Kidney tubule cell (primary cell): ENCODE measurements at regions not wholly inside any gene's neighbourhood (a gene's known extent, or its start where the extent isn't known, plus 50 kb on each side); places are given as distances from the start of the nearest gene placed in this dataset.

ENCODE experiments used
- DNase-seq: peaks from one replicate; pipeline ENCODE4 v3.0.0-alpha.2; 2018; ENCODE audit warnings: low spot score

GRCh38 chr14:22337938-22338337 is 251.1 kb downstream of the DAD1 start:
- DNase-seq = no peak

- DNase-seq = no peak
Measured at GRCh38 chr14:22337521-22337920, 251.5 kb downstream of the DAD1 start.

- DNase-seq = no peak
Measured at GRCh38 chr14:22336031-22336430, 253.0 kb downstream of the DAD1 start.

DNA sequence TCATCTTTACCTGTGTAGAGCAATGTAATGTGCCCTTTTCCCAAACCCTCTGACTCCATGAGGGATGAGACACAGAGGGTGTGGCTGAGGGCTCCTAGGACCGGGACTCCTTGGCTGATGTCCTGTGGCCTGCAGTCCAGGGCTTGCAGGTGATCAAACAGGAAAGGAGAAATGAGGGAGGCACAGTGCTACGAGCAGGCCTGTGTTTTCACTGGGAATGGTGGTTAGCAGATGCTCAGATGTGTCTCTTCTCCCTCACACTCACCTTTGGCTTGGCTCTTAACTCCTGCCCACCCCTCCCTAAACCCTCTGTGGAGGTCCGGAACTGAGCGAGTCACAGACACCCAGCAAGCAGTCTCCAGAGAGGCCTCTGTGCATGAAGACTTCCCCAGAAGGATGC is 254.4 kb downstream of the DAD1 start:
- no peak for DNase-seq

DNA sequence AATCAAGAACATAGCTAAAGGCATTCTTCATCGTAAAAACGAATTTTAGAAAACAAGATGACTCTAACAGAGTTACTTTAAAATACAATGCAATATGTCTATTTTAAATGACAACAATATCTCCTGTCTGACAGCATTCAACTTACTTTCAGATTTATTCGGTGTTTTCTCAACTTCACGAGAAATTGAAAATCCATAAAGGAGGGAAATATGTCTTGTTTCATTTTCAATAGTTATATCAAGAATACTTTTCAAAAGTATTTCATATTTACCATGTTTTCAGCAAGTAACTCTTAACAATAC is 254.8 kb downstream of the DAD1 start:
- DNase-seq = no peak

GRCh38 chr14:22333422-22334274 is 255.4 kb downstream of the DAD1 start:
- peak; percentile 83 for DNase-seq

DNA sequence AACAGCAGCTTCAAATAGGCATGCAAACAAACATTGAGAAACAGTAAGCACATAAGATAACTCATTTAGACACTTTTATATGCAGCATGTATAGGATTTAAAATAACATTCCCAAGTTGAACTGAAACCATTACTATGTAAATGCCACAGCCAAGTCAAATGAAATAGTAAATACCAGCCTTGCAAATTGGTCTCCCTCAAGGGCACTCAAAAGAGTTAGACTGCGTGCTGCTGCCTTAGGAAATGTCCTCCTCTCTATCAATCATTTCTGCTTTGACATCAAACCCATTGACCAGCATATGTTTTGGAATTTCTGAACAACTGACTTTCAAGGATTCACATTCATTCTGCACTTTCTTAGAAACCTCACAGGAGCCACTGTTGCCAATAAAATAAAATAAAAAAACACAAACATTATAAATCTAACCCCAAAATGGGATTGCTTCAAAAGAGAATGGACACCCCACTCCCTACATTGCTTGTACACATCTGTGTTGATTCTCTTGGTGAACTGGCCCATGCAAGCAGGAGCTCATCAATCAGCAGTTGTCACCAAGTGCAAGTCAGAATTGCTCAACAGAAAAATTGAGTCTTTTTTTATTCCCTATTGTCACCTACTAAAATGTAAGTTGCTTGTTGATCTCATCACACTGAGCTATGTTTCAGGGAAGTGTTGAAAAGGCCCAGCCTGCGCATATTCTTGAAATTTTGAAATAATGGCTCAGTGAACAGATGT is 256.2 kb downstream of the DAD1 start:
- DNase-seq = no peak

DNA sequence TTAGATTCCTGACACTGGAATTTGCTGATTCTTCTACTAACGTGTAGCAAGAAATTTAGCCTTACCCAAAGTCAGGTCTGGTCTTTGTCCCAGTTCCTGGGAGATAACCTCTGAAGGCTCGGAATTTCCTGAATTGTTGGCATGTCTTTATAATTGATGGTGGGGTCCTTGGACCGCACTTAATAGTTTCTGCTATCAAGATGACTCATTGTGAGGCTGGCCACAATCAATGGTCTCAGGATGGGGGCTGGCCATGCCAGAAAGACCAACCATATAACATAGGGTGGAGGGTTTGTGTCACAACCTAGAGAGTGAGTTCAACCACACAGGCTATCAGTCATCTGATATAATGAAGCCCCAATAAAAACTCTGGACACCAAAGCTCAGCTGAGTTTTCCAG is 259.7 kb downstream of the DAD1 start:
- DNase-seq = no peak

DNA sequence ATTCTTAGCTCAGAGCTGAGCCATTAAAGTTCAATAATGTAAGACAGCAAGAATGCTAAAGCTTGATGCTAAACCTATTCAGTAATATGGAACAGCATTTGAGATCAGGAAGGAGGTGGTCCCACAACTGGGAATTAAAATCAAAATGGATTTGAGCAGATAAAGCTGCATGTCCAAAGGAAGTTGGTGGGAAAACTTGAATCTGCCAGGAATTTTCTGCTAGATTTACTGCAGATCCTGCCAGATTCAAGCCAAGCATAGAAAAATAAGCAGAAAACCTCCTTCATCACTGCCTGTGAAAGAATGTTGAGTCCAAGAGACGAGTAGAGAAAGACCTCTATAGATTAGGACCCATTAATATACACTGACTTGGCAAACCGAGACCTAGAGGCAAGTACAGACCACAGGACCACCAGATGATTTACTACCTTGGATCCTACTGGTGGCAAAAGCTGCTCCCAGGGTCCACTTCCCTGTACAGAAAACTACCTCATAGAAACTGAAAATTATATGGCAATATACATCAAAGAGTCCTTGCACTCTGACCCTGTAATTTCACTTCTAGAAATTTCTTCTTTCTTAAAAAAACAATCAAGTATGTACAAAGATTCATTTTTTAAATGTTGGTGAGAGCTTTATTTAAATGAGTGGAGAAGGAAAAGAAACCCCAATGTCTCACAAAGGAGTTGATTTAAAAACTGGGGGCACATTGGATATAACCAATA is 263.2 kb downstream of the DAD1 start:
- no peak for DNase-seq

GRCh38 chr14:22320362-22320750 is 268.7 kb downstream of the DAD1 start:
- no peak for DNase-seq

DNA sequence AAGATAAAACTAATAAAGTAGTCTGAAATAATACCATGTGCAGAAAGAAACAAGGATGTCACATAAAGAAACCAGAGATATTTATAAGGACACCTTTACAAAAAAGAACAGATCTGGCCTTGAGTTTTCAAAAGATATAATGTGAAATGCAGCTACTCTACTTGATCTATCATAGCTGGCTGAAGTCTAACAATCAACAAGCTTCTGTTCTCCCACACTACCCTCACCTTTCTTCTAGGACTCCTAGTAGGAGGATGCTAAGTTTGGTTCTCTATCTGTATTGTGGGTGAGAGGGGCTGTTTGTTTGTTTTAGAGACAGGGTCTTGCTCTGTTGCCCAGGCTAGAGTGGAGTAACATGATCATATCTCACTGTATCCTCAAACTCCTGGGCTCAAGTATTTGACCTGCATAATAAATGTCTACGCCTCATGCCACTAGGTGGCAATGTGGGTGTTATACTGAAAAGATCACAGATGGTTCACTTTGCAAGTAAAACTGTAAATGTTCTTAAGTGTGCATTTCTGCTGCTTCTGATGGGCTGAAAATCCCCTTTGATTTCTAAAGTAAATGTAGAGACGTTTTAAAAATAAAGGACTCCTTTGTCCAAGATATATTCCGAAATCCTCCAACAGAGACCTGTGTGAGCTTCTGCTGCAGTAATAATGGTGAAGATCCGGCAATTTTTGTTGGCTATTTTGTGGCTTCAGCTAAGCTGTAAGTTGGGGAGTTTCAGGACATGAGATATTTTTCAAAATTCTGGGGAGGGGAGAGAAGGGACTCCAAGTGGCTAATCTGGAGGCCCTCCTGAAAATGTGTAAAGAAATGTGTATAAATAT is 269.3 kb downstream of the DAD1 start:
- DNase-seq = peak; percentile 59

- no peak for DNase-seq
Measured at GRCh38 chr14:22318951-22319350, 270.1 kb downstream of the DAD1 start.

DNA sequence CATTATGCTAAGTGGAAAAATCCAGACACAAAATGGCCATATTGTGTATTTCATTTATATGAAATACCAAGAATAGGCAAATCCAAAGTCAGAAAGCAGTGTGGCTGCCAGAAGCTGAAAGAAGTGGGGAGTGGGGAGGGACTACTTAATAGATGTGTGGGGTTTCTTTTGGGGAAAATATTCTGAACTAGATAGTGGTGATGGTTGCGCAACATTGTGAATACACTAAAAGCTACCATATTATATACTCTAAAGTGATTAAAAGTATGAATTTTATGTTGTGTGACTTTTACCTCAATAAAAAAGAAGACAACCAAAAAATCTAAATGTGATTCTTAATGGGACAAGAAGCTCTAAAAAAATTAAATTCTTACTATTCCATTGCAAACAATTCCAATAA is 272.6 kb downstream of the DAD1 start:
- DNase-seq = no peak

- DNase-seq = no peak
Measured at GRCh38 chr14:22315336-22315735, 273.7 kb downstream of the DAD1 start.

DNA sequence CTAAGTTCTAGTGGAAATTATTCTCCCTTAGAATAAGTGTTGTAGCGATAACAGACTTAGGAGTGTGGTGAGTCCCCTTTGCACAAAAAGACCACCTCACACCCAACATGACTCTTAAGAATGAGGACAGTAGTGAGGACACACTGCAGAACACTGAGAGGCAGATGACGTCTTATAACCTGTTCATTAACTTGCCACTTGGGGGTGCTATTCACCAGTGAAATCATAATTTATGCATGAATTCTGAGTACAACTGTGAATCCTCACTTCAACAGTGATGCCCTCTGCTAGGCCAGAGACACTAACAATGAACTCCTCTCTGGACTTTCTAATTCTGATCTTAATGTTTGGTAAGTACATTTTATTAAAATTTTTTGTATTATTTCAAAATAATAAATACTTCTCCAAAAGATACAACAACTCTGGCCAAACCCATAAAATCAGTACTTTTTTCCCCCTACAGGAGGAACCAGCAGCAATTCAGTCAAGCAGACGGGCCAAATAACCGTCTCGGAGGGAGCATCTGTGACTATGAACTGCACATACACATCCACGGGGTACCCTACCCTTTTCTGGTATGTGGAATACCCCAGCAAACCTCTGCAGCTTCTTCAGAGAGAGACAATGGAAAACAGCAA is 274.7 kb downstream of the DAD1 start:
- peak; percentile 66 for DNase-seq

DNA sequence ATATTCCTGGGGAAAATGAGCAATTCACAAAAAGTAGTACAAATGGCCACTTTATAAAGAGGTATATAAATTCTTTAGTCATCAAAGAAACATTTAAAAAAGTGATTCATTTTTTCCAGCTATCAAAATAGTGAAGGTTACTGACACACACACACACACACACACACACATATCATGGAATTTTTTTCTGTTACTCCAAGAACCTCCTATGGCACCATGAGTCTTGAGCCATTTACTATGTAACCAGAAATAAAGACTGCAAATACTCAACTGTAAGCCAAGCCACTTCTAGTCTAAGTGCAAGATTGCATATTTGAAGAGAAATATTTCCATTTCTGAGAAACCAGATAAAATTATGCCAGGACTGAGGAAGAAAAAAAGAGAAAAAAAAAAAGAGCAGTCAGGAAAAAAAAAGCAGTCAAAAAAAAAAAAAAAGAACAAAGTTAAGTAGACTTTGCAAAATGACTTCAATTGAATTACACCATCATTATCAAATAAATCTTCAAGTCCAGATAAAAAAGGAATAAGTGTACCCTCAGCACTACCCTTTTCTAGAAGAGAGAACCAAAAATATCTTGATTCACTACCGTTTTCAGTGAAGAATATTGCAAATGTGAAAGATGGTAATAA is 275.7 kb downstream of the DAD1 start:
- DNase-seq = peak; percentile 9

DNA sequence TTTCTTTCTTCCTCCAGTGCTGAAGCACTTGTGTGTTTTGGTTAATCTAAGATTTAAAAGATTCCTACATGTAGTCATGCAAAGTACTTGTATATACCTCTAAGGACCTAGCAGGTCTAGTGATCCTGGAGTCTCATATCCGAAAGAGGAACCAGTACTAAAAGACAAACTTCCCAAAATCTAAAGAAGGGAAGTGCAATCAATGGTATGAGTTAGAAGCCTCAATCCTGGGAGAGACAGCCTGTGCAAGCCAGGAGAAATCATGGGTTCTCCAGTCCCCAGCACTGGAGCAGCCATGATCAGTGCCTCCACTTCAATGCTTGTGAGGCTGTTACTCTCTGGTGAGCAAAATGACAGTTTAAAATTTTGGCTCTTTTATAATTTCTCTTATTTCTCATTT is 277.4 kb downstream of the DAD1 start:
- no peak for DNase-seq

GRCh38 chr14:22305607-22306006 is 283.4 kb downstream of the DAD1 start:
- DNase-seq = no peak

DNA sequence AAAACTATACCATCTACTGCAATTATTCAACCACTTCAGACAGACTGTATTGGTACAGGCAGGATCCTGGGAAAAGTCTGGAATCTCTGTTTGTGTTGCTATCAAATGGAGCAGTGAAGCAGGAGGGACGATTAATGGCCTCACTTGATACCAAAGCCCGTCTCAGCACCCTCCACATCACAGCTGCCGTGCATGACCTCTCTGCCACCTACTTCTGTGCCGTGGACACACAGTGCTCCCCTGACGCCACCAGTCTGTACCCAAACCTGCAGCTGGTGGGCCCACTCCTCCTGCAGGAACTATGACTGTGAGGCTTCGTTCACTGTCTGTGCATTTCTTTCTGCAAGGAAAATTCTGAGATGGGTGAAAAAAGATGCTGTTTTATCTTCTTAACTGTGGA is 284.7 kb downstream of the DAD1 start:
- DNase-seq = no peak

- peak; percentile 22 for DNase-seq
Measured at GRCh38 chr14:22303589-22304195, 285.3 kb downstream of the DAD1 start.

DNA sequence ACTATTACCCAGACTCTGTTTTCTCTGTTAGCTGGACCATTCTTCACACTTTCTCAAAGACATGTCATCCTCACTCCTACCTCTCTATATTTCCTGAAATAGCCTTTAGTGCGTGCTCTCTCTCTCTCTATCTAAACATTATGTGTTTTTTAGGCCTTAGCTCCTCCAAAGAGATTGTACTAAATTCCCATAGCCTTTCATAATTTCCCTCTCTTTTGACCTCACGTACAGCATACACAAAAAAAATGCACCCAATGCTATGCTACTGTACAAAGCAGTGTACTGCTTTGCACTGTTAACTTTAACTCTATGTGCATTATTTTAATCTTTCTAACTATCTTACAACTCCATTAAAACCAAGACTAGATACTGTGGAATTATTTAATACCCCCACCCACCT is 288.4 kb downstream of the DAD1 start:
- DNase-seq = no peak
